CD14-positive monocyte (primary cell): ENCODE measurements at regions not wholly inside any gene's neighbourhood (a gene's known extent, or its start where the extent isn't known, plus 50 kb on each side); places are given as distances from the start of the nearest gene placed in this dataset.

Experiments used
- DNase-seq, 3 donors: peaks; one replicate each; pipeline ENCODE4 v3.0.0-alpha.2; 2011 to 2022
- H2AFZ ChIP-seq: 2 replicates; pipeline ENCODE4 v1.6.0; 2012; ENCODE audit warnings: mild to moderate bottlenecking, low read depth, low read length, inconsistent platforms; ENCODE audit not compliant: insufficient read depth, poor library complexity, severe bottlenecking
- H3K27ac ChIP-seq, 2 donors: 1 replicate in 1 of 2; 2 replicates in 1 of 2; pipeline ENCODE4 v1.5.1; 2012 to 2013; ENCODE audit warnings: low read length in 2 of 2, control low read depth in 1 of 2, inconsistent platforms in 1 of 2, low read depth in 1 of 2, mild to moderate bottlenecking in 1 of 2
- H3K27me3 ChIP-seq, 2 donors: one replicate each; pipeline versions ENCODE4 v1.6.0 to v1.6.1; 2011 to 2013; ENCODE audit warnings: low read length in 2 of 2; ENCODE audit not compliant: control insufficient read depth in 2 of 2, insufficient read depth in 2 of 2
- H3K36me3 ChIP-seq, 2 donors: replicated peaks in 1 of 2; 1 replicate in 1 of 2; 2 replicates in 1 of 2; pipeline versions ENCODE4 v1.5.1 to v1.6.1; 2012 to 2013; ENCODE audit warnings: low read length in 2 of 2, control low read depth in 1 of 2, inconsistent platforms in 1 of 2, mild to moderate bottlenecking in 1 of 2; ENCODE audit not compliant: insufficient read depth in 2 of 2, control insufficient read depth in 1 of 2
- H3K4me1 ChIP-seq, 2 donors: 1 replicate in 1 of 2; 2 replicates in 1 of 2; pipeline versions ENCODE4 v1.5.1 to v1.6.1; 2012 to 2013; ENCODE audit warnings: low read length in 2 of 2, control low read depth in 1 of 2, inconsistent platforms in 1 of 2, mild to moderate bottlenecking in 1 of 2, moderate library complexity in 1 of 2; ENCODE audit not compliant: insufficient read depth in 2 of 2, control insufficient read depth in 1 of 2
- H3K4me2 ChIP-seq: replicated peaks from 2 replicates; pipeline ENCODE3; 2012; ENCODE audit warnings: low read length, moderate library complexity, mild to moderate bottlenecking; ENCODE audit not compliant: poor library complexity, severe bottlenecking; ENCODE audit errors: extremely low read depth
- H3K4me3 ChIP-seq, 3 experiments: fragments of 200-600 bp in 1 of 3; sonication (generic) in 1 of 3; replicated peaks in 1 of 3; 1 replicate in 2 of 3; 2 replicates in 1 of 3; pipeline ENCODE4 v1.5.1; 2011 to 2013; ENCODE audit warnings: low read length in 3 of 3, mild to moderate bottlenecking in 3 of 3, control low read depth in 2 of 3, low read depth in 2 of 3, inconsistent platforms in 1 of 3, moderate library complexity in 1 of 3
- H3K79me2 ChIP-seq: 2 replicates; pipeline ENCODE4 v1.6.0; 2012; ENCODE audit warnings: mild to moderate bottlenecking, control low read depth, inconsistent platforms, low read length, moderate library complexity; ENCODE audit not compliant: insufficient read depth
- H3K9ac ChIP-seq: 2 replicates; pipeline ENCODE4 v1.6.0; 2017; ENCODE audit warnings: low read length, mild to moderate bottlenecking; ENCODE audit not compliant: insufficient read depth, poor library complexity, severe bottlenecking
- H3K9me3 ChIP-seq, 2 donors: replicated peaks in 1 of 2; 1 replicate in 1 of 2; 2 replicates in 1 of 2; pipeline versions ENCODE4 v1.5.1 to v1.6.1; 2012 to 2013; ENCODE audit warnings: low read length in 2 of 2, control low read depth in 1 of 2; ENCODE audit not compliant: control insufficient read depth in 1 of 2, insufficient read depth in 1 of 2
- H4K20me1 ChIP-seq: 2 replicates; pipeline ENCODE4 v1.6.0; 2012; ENCODE audit warnings: mild to moderate bottlenecking, low read length, control low read depth, moderate library complexity; ENCODE audit not compliant: insufficient read depth
- H3K27ac Mint-ChIP-seq, 7 donors: one replicate each; pipeline ENCODE4 v1.8.0; 2020; ENCODE audit warnings: mild to moderate bottlenecking in 7 of 7, mixed read lengths in 7 of 7, moderate library complexity in 6 of 7, inconsistent platforms in 2 of 7
- H3K27me3 Mint-ChIP-seq, 3 donors: one replicate each; pipeline ENCODE4 v1.8.0; 2021 to 2022; ENCODE audit warnings: low read depth in 3 of 3, mild to moderate bottlenecking in 3 of 3, mixed read lengths in 3 of 3, moderate library complexity in 3 of 3, inconsistent platforms in 1 of 3
- H3K36me3 Mint-ChIP-seq, 2 donors: one replicate each; pipeline ENCODE4 v1.8.0; 2020; ENCODE audit warnings: mixed read lengths in 2 of 2, inconsistent platforms in 1 of 2, mild to moderate bottlenecking in 1 of 2
- H3K4me1 Mint-ChIP-seq: one replicate; pipeline ENCODE4 v1.8.0; 2020; ENCODE audit warnings: mild to moderate bottlenecking, mixed read lengths
- H3K4me3 Mint-ChIP-seq, 2 donors: one replicate each; pipeline ENCODE4 v1.8.0; 2020; ENCODE audit warnings: mild to moderate bottlenecking in 2 of 2, mixed read lengths in 2 of 2, moderate library complexity in 1 of 2
- H3K9me3 Mint-ChIP-seq, 7 donors: one replicate each; pipeline ENCODE4 v1.8.0; 2020 to 2022; ENCODE audit warnings: mixed read lengths in 7 of 7, mild to moderate bottlenecking in 6 of 7, moderate library complexity in 6 of 7, inconsistent platforms in 2 of 7
- CTCF ChIP-seq: fragments of 200-600 bp; IDR thresholded peaks from one replicate; pipeline ENCODE4 v1.8.0; 2022; ENCODE audit warnings: antibody characterized with exemption, mild to moderate bottlenecking
- WGBS: methylation state at CpG from one replicate; pipeline ENCODE4 v1.1.5; 2013; ENCODE audit warnings: missing lambda C conversion rate; ENCODE audit not compliant: insufficient coverage; 5-methylcytosine and 5-hydroxymethylcytosine counted together
- intact Hi-C, 2 donors: fragments of 100-400 bp; cut with micrococcal nuclease; formaldehyde crosslinking; loops; one replicate each; pipeline versions ENCODE4 v1.15.0 to v1.15.1; 2023

GRCh38 chr2:204255071-204255470, 290.2 kb upstream of the PARD3B start:
- no CpG with 5 or more reads among the region's 5 CpGs for WGBS
- Histone ChIP-seq H3K36me3 (no peaks in the 10 kb centered on the region), H4K20me1 (no peaks in the 10 kb centered on the region), H2AFZ (no peak overlapping the region), H3K4me3 (no peak overlapping the region), H3K4me2 (no peak overlapping the region), H3K27ac (peak overlapping the region in 1 of 2 donors; percentile 50), H3K9ac (no peak overlapping the region), H3K27me3 (no peaks in the 10 kb centered on the region), H3K4me1 (peaks cover 27 to 34% of the 10 kb centered on the region in 2 donors), H3K79me2 (no peaks in the 10 kb centered on the region), H3K9me3 (no peaks in the 10 kb centered on the region)
- peak in 1 of 3 donors; percentile 1 for DNase-seq
- TF ChIP-seq CTCF: no peak
- H3K27ac Mint-ChIP-seq: peak overlapping the region in 6 of 7 donors; percentile 58 to 86 (median 76)
- peaks cover 0 to 7% (median 0%) of the 10 kb centered on the region in 3 donors for H3K27me3 Mint-ChIP-seq
- no peaks in the 10 kb centered on the region for H3K9me3 Mint-ChIP-seq
- no peaks in the 10 kb centered on the region for H3K36me3 Mint-ChIP-seq
- intact Hi-C loops: no loop called here
- peaks cover 24% of the 10 kb centered on the region for H3K4me1 Mint-ChIP-seq
- H3K4me3 Mint-ChIP-seq: no peak overlapping the region

GRCh38 chr2:204255526-204255925, 289.7 kb upstream of the PARD3B start:
- peaks cover 0 to 11% (median 0%) of the 10 kb centered on the region in 3 donors for H3K27me3 Mint-ChIP-seq
- peak overlapping the region in 1 of 2 donors; percentile 4 for H3K4me3 Mint-ChIP-seq
- H3K4me3 ChIP-seq: no peak overlapping the region
- no peak overlapping the region for H2AFZ ChIP-seq
- no peak overlapping the region for H3K9ac ChIP-seq
- H3K9me3 ChIP-seq: no peaks in the 10 kb centered on the region
- peak; percentile 61 to 67 (median 65) for DNase-seq
- no peaks in the 10 kb centered on the region for H3K36me3 ChIP-seq
- WGBS: 23% methylated on average over 2 of the region's 2 CpGs
- no peak for TF ChIP-seq CTCF
- peak overlapping the region; percentile 12 for H3K4me2 ChIP-seq
- no peaks in the 10 kb centered on the region for H3K9me3 Mint-ChIP-seq
- peaks cover 24% of the 10 kb centered on the region for H3K4me1 Mint-ChIP-seq
- H3K27ac Mint-ChIP-seq: peak overlapping the region; percentile 70 to 87 (median 82)
- H3K27ac ChIP-seq: peak overlapping the region; percentile 50 to 58
- no peaks in the 10 kb centered on the region for H3K36me3 Mint-ChIP-seq
- H4K20me1 ChIP-seq: no peaks in the 10 kb centered on the region
- intact Hi-C loops: no loop called here
- no peaks in the 10 kb centered on the region for H3K79me2 ChIP-seq
- no peaks in the 10 kb centered on the region for H3K27me3 ChIP-seq
- H3K4me1 ChIP-seq: peaks cover 27 to 34% of the 10 kb centered on the region in 2 donors
